ENCODE measurements at regions not wholly inside any gene's neighbourhood (a gene's known extent, or its start where the extent isn't known, plus 50 kb on each side); places are given as distances from the start of the nearest gene placed in this dataset.
A peak's percentile ranks its signal among the peaks of the same experiment; 100 is the strongest.

GRCh38 chr1:62962901-62963776 lies 179.2 kb downstream of the ATG4C start:
- no peak overlapping the region for H3K27ac ChIP-seq
- peak in 1 of 2 donors; percentile 12 for DNase-seq
- 21 to 22% methylated on average over 10 of the region's 10 CpGs for WGBS, 2 donors
- ATAC-seq, result peak in 6 of 8 donors; percentile 44 to 73 (median 65)
- peaks cover 0 to 29% (median 11%) of the 10 kb centered on the region in 7 donors for H3K27me3 ChIP-seq
- intact Hi-C loops (cut with DNase I), result loop anchor here in 3 of 10 donors (5.0 to 10.0 kb wide), 2 partner anchors 112 to 184 kb away; no protein-coding TSS in a partner anchor
- no peak overlapping the region for H3K4me3 ChIP-seq
- peaks cover 0 to 2% (median 0%) of the 10 kb centered on the region in 11 donors for H3K9me3 ChIP-seq
- no peaks in the 10 kb centered on the region for H3K36me3 ChIP-seq
- peaks cover 0 to 6% (median 0%) of the 10 kb centered on the region in 9 donors for H3K4me1 ChIP-seq
- TF ChIP-seq CTCF (IDR thresholded peaks at IDR 0.05), result peak in 7 of 9 donors; percentile 32 to 55 (median 45)

GRCh38 chr1:62964141-62964540 lies 180.2 kb downstream of the ATG4C start:
- DNase-seq, result no peak
- WGBS, 2 donors, result 71 to 79% methylated on average over 3 of the region's 3 CpGs
- peaks cover 0 to 6% (median 0%) of the 10 kb centered on the region in 9 donors for H3K4me1 ChIP-seq
- no peak for TF ChIP-seq CTCF (IDR thresholded peaks at IDR 0.05)
- intact Hi-C loops (cut with DNase I), result loop anchor here in 3 of 10 donors (5.0 to 10.0 kb wide), 2 partner anchors 111 to 183 kb away; no protein-coding TSS in a partner anchor
- H3K27ac ChIP-seq, result no peak overlapping the region
- ATAC-seq, result no peak
- H3K27me3 ChIP-seq, result peaks cover 0 to 24% (median 11%) of the 10 kb centered on the region in 7 donors
- no peak overlapping the region for H3K4me3 ChIP-seq
- peaks cover 0 to 2% (median 0%) of the 10 kb centered on the region in 11 donors for H3K9me3 ChIP-seq
- no peaks in the 10 kb centered on the region for H3K36me3 ChIP-seq

GRCh38 chr1:62967031-62967430 lies 183.1 kb downstream of the ATG4C start:
- no peak for DNase-seq
- Histone ChIP-seq H3K36me3 (no peaks in the 10 kb centered on the region), H3K27me3 (peaks cover 0 to 18% (median 6%) of the 10 kb centered on the region in 7 donors), H3K4me1 (peaks cover 0 to 6% (median 0%) of the 10 kb centered on the region in 9 donors), H3K9me3 (no peaks in the 10 kb centered on the region), H3K27ac (no peak overlapping the region), H3K4me3 (no peak overlapping the region)
- intact Hi-C loops (cut with DNase I), result loop anchor here in 2 of 10 donors (10.0 kb wide), 1 partner anchor 108 kb away; no protein-coding TSS in a partner anchor
- WGBS, 2 donors, result 87 to 89% methylated on average over 10 of the region's 10 CpGs
- ATAC-seq, result no peak
- no peak for TF ChIP-seq CTCF (IDR thresholded peaks at IDR 0.05)

- Histone ChIP-seq H3K36me3 (no peaks in the 10 kb centered on the region), H3K4me1 (peaks cover 0 to 8% (median 0%) of the 10 kb centered on the region in 9 donors), H3K27ac (no peak overlapping the region), H3K27me3 (no peaks in the 10 kb centered on the region), H3K9me3 (peaks cover 0 to 2% (median 0%) of the 10 kb centered on the region in 11 donors), H3K4me3 (no peak overlapping the region)
- ATAC-seq, result no peak
- TF ChIP-seq CTCF (IDR thresholded peaks at IDR 0.05), result no peak
- no peak for DNase-seq
- intact Hi-C loops (cut with DNase I), result no loop called here
- WGBS, 2 donors, result 82 to 84% methylated on average over 2 of the region's 2 CpGs
Measured at GRCh38 chr1:62977366-62977765, 193.4 kb downstream of the ATG4C start.

Data from heart right ventricle (tissue), 16 donors.